Medulla oblongata (tissue), 1 donor: ENCODE measurements at regions not wholly inside any gene's neighbourhood (a gene's known extent, or its start where the extent isn't known, plus 50 kb on each side); places are given as distances from the start of the nearest gene placed in this dataset.
"Not testable (repeated sequence)": the region's sequence is repeated elsewhere in the genome, so short reads cannot be mapped to it uniquely, and the experiment has no call there.

Experiments
- DNase-seq: peaks from one replicate; pipeline ENCODE4 v3.0.0-alpha.2; 2015; ENCODE audit errors: extremely low spot score

- DNase-seq: no peak
Observed at GRCh38 chr4:110848787-110849186, 225.9 kb upstream of the PITX2 start.

- DNase-seq: no peak
Observed at GRCh38 chr4:110849461-110849860, 226.6 kb upstream of the PITX2 start.

- no peak for DNase-seq
Observed at GRCh38 chr4:110850461-110851442, 227.9 kb upstream of the PITX2 start.

- no peak for DNase-seq
Observed at GRCh38 chr4:110851989-110852388, 229.1 kb upstream of the PITX2 start.

GRCh38 chr4:110852793-110853192, 229.9 kb upstream of the PITX2 start:
- DNase-seq: no peak

GRCh38 chr4:110853242-110853641, 230.4 kb upstream of the PITX2 start:
- DNase-seq: no peak

GRCh38 chr4:110854021-110854678, 231.3 kb upstream of the PITX2 start:
- DNase-seq: no peak

- DNase-seq: no peak
Observed at GRCh38 chr4:110860125-110860524, 237.2 kb upstream of the PITX2 start.

- no peak for DNase-seq
Observed at GRCh38 chr4:110860901-110861300, 238.0 kb upstream of the PITX2 start.

- peak; percentile 11 for DNase-seq
Observed at GRCh38 chr4:110865611-110866259, 242.9 kb upstream of the PITX2 start.

- DNase-seq: no peak
Observed at GRCh38 chr4:110867251-110867960, 244.5 kb upstream of the PITX2 start.

- no peak for DNase-seq
Observed at GRCh38 chr4:110867981-110868720, 245.3 kb upstream of the PITX2 start.

- DNase-seq: no peak
Observed at GRCh38 chr4:110869114-110869513, 246.2 kb upstream of the PITX2 start.

- peak; percentile 35 for DNase-seq
Observed at GRCh38 chr4:110869862-110870572, 247.1 kb upstream of the PITX2 start.

GRCh38 chr4:110876214-110876613, 253.3 kb upstream of the PITX2 start:
- not testable (repeated sequence) for DNase-seq

GRCh38 chr4:110876866-110877265, 254.0 kb upstream of the PITX2 start:
- DNase-seq: no peak

GRCh38 chr4:110877778-110878370, 255.0 kb upstream of the PITX2 start:
- no peak for DNase-seq

- DNase-seq: no peak
Observed at GRCh38 chr4:110878413-110878812, 255.5 kb upstream of the PITX2 start.

- no peak for DNase-seq
Observed at GRCh38 chr4:110878956-110879355, 256.1 kb upstream of the PITX2 start.

- DNase-seq: no peak
Observed at GRCh38 chr4:110886270-110886669, 263.4 kb upstream of the PITX2 start.
